RKO (cell line): ENCODE measurements at regions not wholly inside any gene's neighbourhood (a gene's known extent, or its start where the extent isn't known, plus 50 kb on each side); places are given as distances from the start of the nearest gene placed in this dataset.
"Not testable (repeated sequence)": the region's sequence is repeated elsewhere in the genome, so short reads cannot be mapped to it uniquely, and the experiment has no call there.

ENCODE experiments used
- DNase-seq: peaks from one replicate; pipeline ENCODE4 v3.0.0-alpha.2; 2016; ENCODE audit warnings: low spot score

DNA sequence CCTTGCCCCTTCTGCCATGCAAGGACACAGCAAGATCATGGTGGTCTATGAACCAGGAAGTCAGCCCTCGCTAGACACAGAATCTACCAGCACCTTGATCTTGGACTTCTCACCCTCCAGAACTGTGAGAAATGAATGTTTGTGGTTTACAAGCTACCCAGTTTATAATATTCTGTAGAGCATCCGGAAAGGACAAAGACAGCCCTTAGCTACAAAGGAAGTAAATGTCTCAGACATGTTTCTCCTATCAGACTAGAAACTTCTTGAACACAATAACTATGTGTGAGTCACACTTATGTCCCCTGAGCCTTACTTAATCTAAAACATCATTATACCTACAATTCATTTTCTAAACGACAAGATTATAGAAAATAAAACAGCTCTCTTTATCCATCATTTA, 176.7 kb downstream of the KLHL28 start:
- no peak for DNase-seq

DNA sequence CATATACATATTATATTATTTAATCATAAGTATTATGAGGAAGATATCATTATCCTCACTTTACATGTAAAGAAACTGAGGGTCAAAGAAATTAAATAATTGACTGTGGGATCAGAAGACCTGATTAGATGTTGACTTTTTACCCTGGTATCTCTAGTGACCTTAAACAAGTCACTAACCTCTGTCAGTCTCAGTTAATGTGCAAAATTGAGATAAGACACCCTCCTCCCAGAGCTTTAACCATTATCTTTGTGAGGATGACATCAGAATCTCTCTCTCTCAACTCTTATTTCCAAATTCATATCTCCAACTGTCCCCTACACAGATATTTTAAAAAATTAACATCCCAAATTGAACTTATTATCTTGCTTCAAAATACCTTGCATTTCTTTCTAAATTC, 177.8 kb downstream of the KLHL28 start:
- no peak for DNase-seq

- no peak for DNase-seq
Measured at GRCh38 chr14:44782775-44783238, 178.9 kb downstream of the KLHL28 start.

GRCh38 chr14:44780989-44781388, 180.8 kb downstream of the KLHL28 start:
- DNase-seq, result no peak

- DNase-seq, result peak; percentile 73
Measured at GRCh38 chr14:44778604-44779003, 183.1 kb downstream of the KLHL28 start.

DNA sequence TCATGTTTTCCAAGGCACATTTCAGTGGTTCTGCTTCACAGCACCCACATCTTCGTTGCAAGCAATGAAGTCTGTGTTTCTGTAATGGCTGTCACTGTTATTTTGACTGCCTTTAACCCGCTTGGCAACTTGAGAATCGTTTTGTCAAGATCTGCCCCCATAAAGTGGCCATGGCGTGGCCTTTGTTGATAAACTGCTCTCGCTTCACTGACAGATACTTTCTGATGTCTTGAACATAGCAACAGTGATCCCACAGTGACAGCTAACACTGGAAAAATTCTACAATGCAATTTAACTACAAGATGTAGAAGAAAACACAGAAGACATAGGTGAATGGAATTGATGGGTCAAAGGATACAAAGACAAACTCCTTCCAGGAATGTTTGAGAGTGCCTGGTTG, 184.2 kb downstream of the KLHL28 start:
- DNase-seq, result no peak

GRCh38 chr14:44775248-44775647, 186.5 kb downstream of the KLHL28 start:
- no peak for DNase-seq

GRCh38 chr14:44774396-44774795, 187.4 kb downstream of the KLHL28 start:
- DNase-seq, result no peak

- no peak for DNase-seq
Measured at GRCh38 chr14:44771496-44771895, 190.3 kb downstream of the KLHL28 start.

DNA sequence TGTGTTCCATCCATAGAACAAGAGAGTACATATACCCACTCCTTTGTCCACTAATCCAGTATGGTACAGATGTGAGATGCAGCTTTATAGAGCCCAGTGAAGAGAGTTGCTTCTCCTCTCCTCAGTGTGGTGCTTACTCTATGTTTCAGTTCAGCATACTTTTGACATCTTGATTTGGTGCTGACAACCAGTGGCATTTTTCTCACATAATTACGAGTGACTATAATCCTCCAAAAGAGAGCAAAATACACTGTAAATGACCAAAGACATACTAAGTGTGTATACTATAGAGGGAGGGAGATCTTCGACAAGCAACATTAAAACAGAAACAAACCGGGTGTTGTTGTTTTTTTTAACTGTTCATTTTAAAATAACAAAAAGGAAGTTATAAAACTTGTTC, 191.5 kb downstream of the KLHL28 start:
- no peak for DNase-seq

GRCh38 chr14:44768935-44769334, 192.8 kb downstream of the KLHL28 start:
- no peak for DNase-seq

DNA sequence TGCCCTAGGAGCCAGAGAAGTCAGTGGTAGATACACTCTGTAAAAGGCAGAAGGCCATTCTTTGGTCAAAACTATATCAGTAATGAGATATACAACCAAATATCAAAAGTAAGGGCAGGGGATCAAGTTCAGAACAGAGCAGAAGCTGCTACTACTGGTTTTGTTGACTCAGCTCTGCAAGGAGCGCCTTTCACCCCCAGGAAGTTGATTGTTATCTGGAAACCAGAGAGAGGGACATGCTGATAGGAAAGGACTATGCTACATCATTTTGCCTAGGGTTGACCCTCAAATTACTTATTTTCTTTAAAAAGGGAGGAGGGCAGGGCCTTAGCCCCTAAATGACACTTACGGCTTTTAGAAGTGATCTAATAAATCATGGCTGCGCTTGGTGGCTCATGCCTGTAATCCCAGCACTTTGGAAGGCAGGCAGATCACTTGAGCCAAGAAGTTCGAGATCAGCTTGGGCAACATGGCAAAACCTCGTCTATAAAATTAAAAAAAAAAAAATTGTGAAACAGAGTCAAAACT, 194.0 kb downstream of the KLHL28 start:
- no peak for DNase-seq

DNA sequence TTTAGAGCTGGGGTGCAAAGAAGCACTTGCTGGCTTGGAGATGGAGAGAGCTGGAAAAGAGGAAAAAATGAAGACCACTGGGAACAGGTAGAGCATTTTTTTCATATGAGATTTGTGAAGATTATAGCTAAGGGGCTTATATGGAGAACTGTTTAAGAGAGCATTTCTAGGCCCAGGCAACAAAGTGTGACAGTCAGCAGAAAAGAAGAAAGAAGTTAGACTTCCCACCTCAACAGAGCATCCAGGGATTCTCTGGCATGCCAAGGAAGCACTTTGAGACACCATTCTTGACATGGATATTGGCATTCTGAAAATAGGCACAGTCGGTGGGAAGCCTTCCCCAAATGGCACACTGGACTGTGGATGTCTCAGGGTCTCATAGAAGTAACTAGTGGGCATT, 195.5 kb downstream of the KLHL28 start:
- DNase-seq, result no peak

DNA sequence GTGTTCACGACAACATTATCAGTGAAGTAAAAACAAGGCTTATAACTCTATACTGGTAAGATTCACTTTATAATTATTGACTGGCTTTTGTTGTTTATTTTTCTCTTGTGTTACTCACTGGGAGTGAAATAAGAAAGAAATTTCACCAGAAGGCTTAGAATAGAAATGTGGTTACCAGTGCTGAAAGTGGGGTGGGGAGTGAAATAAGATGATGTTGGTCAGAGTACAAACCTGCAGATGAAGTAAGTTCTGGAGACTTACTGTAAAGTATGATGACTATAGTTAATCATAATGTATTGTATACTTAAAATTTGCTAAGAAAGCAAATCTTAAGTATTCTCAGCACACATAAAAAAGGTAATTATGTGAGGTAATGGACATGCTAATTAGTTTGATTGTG, 198.4 kb downstream of the KLHL28 start:
- DNase-seq, result no peak

DNA sequence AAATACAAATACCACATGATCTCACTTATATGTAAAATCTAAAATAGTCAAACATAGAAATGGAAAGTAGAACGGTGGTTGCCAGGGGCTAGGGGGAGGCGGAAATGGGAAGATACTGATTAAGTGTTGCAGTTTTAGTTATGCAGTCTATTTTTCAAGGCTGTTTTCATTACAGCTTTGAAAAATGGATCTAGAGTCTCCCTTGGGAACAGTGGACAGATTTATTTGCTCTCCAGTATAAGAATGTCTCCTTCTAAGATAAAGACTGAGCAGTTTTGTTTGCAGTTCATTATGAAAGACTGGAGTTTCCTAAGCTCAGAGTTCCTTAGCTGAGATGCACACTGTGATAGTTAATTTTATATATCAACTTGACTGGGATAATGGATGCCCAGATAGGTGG, 202.5 kb downstream of the KLHL28 start:
- no peak for DNase-seq

GRCh38 chr14:44756554-44756953, 205.2 kb downstream of the KLHL28 start:
- DNase-seq, result no peak

DNA sequence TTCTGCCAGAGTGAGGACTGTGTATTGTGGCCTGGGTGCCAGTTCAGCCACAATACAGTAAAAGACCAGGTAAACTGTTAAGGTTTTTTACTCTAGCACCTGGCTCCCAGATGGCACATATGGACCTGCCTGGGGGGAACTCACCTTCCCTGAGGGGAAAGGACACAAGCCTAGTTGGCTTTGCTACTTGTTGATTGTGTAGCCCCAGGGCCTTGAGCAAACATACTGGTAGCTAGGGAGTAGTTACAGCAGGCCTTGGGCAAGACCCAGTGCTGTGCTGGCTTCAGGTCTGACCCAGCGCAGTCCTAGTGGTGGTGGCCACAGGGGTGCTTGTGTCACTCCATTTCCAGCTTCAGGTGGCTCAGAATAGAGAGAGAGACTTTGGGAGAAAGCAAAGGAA, 216.4 kb downstream of the KLHL28 start:
- no peak for DNase-seq

DNA sequence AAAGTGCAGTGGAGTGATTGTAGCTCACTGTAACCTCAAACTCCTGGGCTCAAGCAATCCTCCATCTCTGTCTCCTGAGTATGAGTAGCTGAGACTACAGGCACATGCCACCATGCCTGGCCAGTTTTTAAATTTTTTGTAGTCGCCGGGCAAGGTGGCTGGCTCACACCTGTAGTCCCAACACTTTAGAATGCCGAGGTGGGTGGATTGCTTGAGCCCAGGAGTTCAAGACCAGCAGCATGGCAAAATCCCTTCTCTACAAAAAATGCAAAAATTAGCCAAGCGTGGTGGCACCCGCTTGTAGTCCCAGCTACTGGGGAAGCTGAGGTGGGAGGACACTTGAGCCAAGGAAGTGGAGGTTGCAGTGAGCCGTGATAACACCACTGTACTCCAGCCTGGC, 219.5 kb downstream of the KLHL28 start:
- no peak for DNase-seq

- no peak for DNase-seq
Measured at GRCh38 chr14:44741431-44741830, 220.3 kb downstream of the KLHL28 start.

DNA sequence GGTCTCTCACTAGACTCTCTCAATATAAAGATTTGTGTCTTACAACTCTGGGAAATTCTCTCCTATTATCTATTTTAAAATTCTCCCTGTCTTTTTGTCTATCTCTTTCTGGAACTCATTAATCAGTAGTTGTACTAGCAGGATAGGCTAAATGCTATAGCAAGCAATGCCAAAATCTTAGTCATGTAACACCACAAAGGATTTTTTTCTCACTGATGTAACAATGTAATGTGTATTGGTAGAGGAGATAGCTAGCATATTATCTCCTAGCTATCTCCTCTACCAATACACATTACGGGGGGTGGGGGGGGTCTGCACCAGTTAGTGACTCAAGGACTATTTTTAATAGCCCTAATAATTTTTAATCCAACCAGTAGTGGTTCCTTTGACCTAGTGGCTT, 225.4 kb downstream of the KLHL28 start:
- no peak for DNase-seq

DNA sequence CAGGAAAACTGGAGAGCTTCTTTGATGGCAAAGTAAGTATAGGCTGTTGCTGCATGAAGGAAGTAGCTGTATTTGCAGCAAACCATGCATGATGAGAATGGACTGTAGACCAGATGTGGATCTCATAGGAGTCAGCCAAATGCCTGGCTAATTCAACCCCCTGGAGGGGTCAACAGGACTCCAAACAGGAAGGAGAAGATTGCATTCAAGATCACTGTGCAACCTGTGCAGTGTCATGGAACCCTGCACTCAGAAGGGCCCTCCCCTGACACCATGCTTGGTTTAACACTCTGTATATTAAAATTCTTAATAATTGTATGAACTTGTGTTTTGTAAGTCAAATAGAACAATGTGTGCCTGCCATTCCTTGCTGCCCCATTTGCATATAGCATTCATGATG, 225.1 kb upstream of the FSCB start:
- no peak for DNase-seq

- no peak for DNase-seq
Measured at GRCh38 chr14:44730860-44731259, 223.8 kb upstream of the FSCB start.

DNA sequence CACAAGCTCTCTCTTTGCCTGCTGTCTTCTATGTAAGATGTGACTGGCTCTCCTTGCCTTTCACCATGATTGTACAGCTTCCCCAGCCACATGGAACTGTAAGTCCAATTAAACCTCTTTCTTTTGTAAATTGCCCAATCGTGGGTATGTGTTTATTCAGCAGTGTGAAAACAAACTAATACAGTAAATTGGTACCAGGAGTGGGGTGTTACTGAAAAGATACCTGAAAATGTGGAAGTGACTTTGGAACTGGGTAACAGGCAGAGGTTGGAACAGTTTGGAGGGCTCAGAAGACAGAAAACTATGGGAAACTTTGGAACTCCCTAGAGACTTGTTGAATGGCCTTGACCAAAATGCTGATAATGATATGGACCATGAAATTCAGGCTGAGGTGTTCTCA, 214.3 kb upstream of the FSCB start:
- DNase-seq, result not testable (repeated sequence)

- no peak for DNase-seq
Measured at GRCh38 chr14:44720707-44721106, 213.6 kb upstream of the FSCB start.
